H1 (cell line): ENCODE measurements at regions not wholly inside any gene's neighbourhood (a gene's known extent, or its start where the extent isn't known, plus 50 kb on each side); places are given as distances from the start of the nearest gene placed in this dataset.

Experiments used
- CTCF ChIA-PET: fragments of 300-600 bp; sonication (Branson Sonifier 250); formaldehyde crosslinking; loops from one replicate; lab custom pipeline; 2021; ENCODE audit not compliant: partially characterized antibody; lab: Charles Lee
- POLR2A ChIA-PET: fragments of 300-600 bp; sonication (Branson Sonifier 250); formaldehyde crosslinking; loops from one replicate; lab custom pipeline; 2021; ENCODE audit warnings: inconsistent platforms; ENCODE audit not compliant: partially characterized antibody; lab: Charles Lee
- DNase-seq, 2 experiments: peaks; one replicate each; pipeline versions ENCODE4 v3.0.0 to v3.0.0-alpha.2; 2010 to 2022; ENCODE audit warnings: low spot score in 2 of 2, low read depth in 1 of 2, mixed read lengths in 1 of 2
- FAIRE-seq: peaks from 2 replicates; lab custom pipeline; 2011; peaks lifted over from hg19 to GRCh38; lab: Jason Lieb, UNC
- H2AFZ ChIP-seq: 2 replicates; pipeline ENCODE4 v1.8.1; 2012; ENCODE audit warnings: low read length, inconsistent platforms
- H2AK5ac ChIP-seq: 2 replicates; pipeline ENCODE4 v1.6.1; 2013; ENCODE audit warnings: low read depth, low read length
- H2BK120ac ChIP-seq: replicated peaks from 2 replicates; pipeline ENCODE3; 2013; ENCODE audit warnings: low read depth, low read length, inconsistent platforms
- H2BK12ac ChIP-seq: 2 replicates; pipeline ENCODE4 v1.6.1; 2013; ENCODE audit warnings: low read depth, low read length
- H2BK15ac ChIP-seq: 2 replicates; pipeline ENCODE4 v1.6.1; 2013; ENCODE audit warnings: low read length
- H2BK20ac ChIP-seq: 2 replicates; pipeline ENCODE4 v1.6.1; 2013; ENCODE audit warnings: low read length
- H2BK5ac ChIP-seq: 2 replicates; pipeline ENCODE4 v1.6.1; 2013; ENCODE audit warnings: low read depth, low read length
- H3K14ac ChIP-seq: 2 replicates; pipeline ENCODE4 v1.6.1; 2013; ENCODE audit warnings: inconsistent platforms; ENCODE audit not compliant: insufficient read length
- H3K18ac ChIP-seq: 2 replicates; pipeline ENCODE4 v1.6.1; 2013; ENCODE audit warnings: low read length; ENCODE audit errors: extremely low read depth
- H3K23ac ChIP-seq: 2 replicates; pipeline ENCODE4 v1.6.1; 2013; ENCODE audit warnings: inconsistent platforms; ENCODE audit not compliant: insufficient read length
- H3K23me2 ChIP-seq: 2 replicates; pipeline ENCODE4 v1.6.1; 2013; ENCODE audit warnings: low read depth, low read length
- H3K27ac ChIP-seq: 2 replicates; pipeline ENCODE4 v1.6.1; 2011; ENCODE audit warnings: low read depth, low read length, inconsistent platforms
- H3K27me3 ChIP-seq, 4 experiments: replicated peaks in 1 of 4; 1 replicate in 1 of 4; 2 replicates in 3 of 4; pipeline versions ENCODE4 v1.6.1 to v1.8.1; 2011 to 2013; ENCODE audit warnings: low read length in 3 of 4, mild to moderate bottlenecking in 3 of 4, inconsistent platforms in 2 of 4, mixed read lengths in 2 of 4, moderate library complexity in 1 of 4; ENCODE audit not compliant: control insufficient read depth in 3 of 4, insufficient read depth in 3 of 4; ENCODE audit errors: extremely low read depth in 1 of 4
- H3K36me3 ChIP-seq, 4 experiments: 2 replicates each; pipeline versions ENCODE4 v1.6.1 to v1.8.1; 2011 to 2013; ENCODE audit warnings: mild to moderate bottlenecking in 4 of 4, low read length in 3 of 4, moderate library complexity in 2 of 4, control low read depth in 1 of 4, inconsistent platforms in 1 of 4; ENCODE audit not compliant: insufficient read depth in 4 of 4, control insufficient read depth in 2 of 4
- H3K4ac ChIP-seq: replicated peaks from 2 replicates; pipeline ENCODE3; 2013; ENCODE audit warnings: low read length, low read depth, mixed read lengths, inconsistent platforms; ENCODE audit not compliant: insufficient read length
- H3K4me1 ChIP-seq, 4 experiments: replicated peaks in 1 of 4; 1 replicate in 1 of 4; 2 replicates in 3 of 4; pipeline versions ENCODE4 v1.6.1 to v1.8.1; 2011 to 2013; ENCODE audit warnings: low read length in 3 of 4, inconsistent platforms in 2 of 4, mixed read lengths in 1 of 4; ENCODE audit not compliant: insufficient read depth in 4 of 4, control insufficient read depth in 3 of 4
- H3K4me2 ChIP-seq, 2 experiments: 2 replicates each; pipeline versions ENCODE4 v1.6.1 to v1.8.1; 2011 to 2013; ENCODE audit warnings: low read depth in 2 of 2, low read length in 2 of 2, control low read depth in 1 of 2, inconsistent platforms in 1 of 2, mild to moderate bottlenecking in 1 of 2; ENCODE audit not compliant: insufficient read depth in 1 of 2
- H3K4me3 ChIP-seq, 4 experiments: fragments of 200-600, 300-600 bp in 1 of 4; sonication (generic), shearing (Covaris generic), sonication (Bioruptor Twin) in 1 of 4; 2 replicates each; pipeline versions ENCODE4 v1.5.1 to v1.8.1; 2011 to 2016; ENCODE audit warnings: low read length in 4 of 4, low read depth in 3 of 4, control low read depth in 2 of 4, inconsistent platforms in 2 of 4, mild to moderate bottlenecking in 2 of 4, mixed read lengths in 1 of 4, moderate library complexity in 1 of 4; ENCODE audit not compliant: insufficient read depth in 2 of 4; ENCODE audit errors: extremely low read depth in 1 of 4
- H3K56ac ChIP-seq: replicated peaks from 2 replicates; pipeline ENCODE3; 2013; ENCODE audit warnings: low read depth, mild to moderate bottlenecking, mixed read lengths, low read length, inconsistent platforms; ENCODE audit not compliant: insufficient read length
- H3K79me1 ChIP-seq: 2 replicates; pipeline ENCODE4 v1.6.1; 2013; ENCODE audit warnings: low read depth, low read length, control low read depth
- H3K79me2 ChIP-seq, 2 experiments: 2 replicates each; pipeline versions ENCODE4 v1.6.1 to v1.8.1; 2012 to 2013; ENCODE audit warnings: low read length in 2 of 2, mild to moderate bottlenecking in 2 of 2, inconsistent platforms in 1 of 2; ENCODE audit not compliant: insufficient read depth in 2 of 2, control insufficient read depth in 1 of 2
- H3K9ac ChIP-seq, 4 experiments: replicated peaks in 1 of 4; 1 replicate in 1 of 4; 2 replicates in 3 of 4; pipeline versions ENCODE4 v1.6.1 to v1.8.1; 2011 to 2013; ENCODE audit warnings: low read depth in 3 of 4, low read length in 3 of 4, control low read depth in 2 of 4, mild to moderate bottlenecking in 2 of 4, moderate library complexity in 2 of 4, inconsistent platforms in 1 of 4; ENCODE audit errors: extremely low read depth in 1 of 4
- H3K9me3 ChIP-seq, 2 experiments: 2 replicates each; pipeline versions ENCODE4 v1.6.1 to v1.8.1; 2012 to 2013; ENCODE audit warnings: mild to moderate bottlenecking in 2 of 2, moderate library complexity in 2 of 2, control low read depth in 1 of 2, inconsistent platforms in 1 of 2, low read depth in 1 of 2, low read length in 1 of 2, mixed read lengths in 1 of 2; ENCODE audit not compliant: insufficient read depth in 2 of 2
- H4K20me1 ChIP-seq, 2 experiments: replicated peaks in 1 of 2; 2 replicates each; pipeline versions ENCODE3 to v1.8.1; 2011 to 2013; ENCODE audit warnings: inconsistent platforms in 2 of 2, low read length in 2 of 2, mild to moderate bottlenecking in 1 of 2; ENCODE audit not compliant: insufficient read depth in 2 of 2, control insufficient read depth in 1 of 2
- H4K5ac ChIP-seq: 2 replicates; pipeline ENCODE4 v1.6.1; 2013; ENCODE audit warnings: low read length, low read depth, mixed read lengths, inconsistent platforms; ENCODE audit not compliant: insufficient read length
- H4K8ac ChIP-seq: 2 replicates; pipeline ENCODE4 v1.8.0; 2013; ENCODE audit warnings: mild to moderate bottlenecking, moderate library complexity, low read length, inconsistent platforms; ENCODE audit not compliant: insufficient read depth; ENCODE audit errors: extremely low read depth
- H4K91ac ChIP-seq: replicated peaks from 2 replicates; pipeline ENCODE3; 2013; ENCODE audit warnings: low read length, mixed read lengths, inconsistent platforms; ENCODE audit not compliant: insufficient read length
- ATF2 ChIP-seq: IDR thresholded peaks from 2 replicates; pipeline ENCODE4 v1.6.1; 2012; ENCODE audit warnings: low read length, inconsistent platforms
- CBX5 ChIP-seq: fragments of 300-800, 300-1000 bp; sonication (generic); IDR thresholded peaks from 2 replicates; pipeline ENCODE4 v1.7.1; 2016; ENCODE audit warnings: antibody characterized with exemption, low read length, low read depth
- CBX8 ChIP-seq: fragments of 300-800, 300-1000 bp; sonication (generic); IDR thresholded peaks from 2 replicates; pipeline ENCODE4 v1.7.1; 2016; ENCODE audit warnings: low read depth, low read length, borderline replicate concordance
- CTBP2 ChIP-seq: IDR thresholded peaks from 2 replicates; pipeline ENCODE4 v1.7.0; 2011; ENCODE audit warnings: borderline replicate concordance, mild to moderate bottlenecking, moderate library complexity, mixed read lengths, low read length; ENCODE audit not compliant: insufficient read depth, insufficient read length
- EGR1 ChIP-seq: IDR thresholded peaks from 2 replicates; pipeline ENCODE4 v1.6.1; 2011; ENCODE audit warnings: low read depth, low read length, borderline replicate concordance
- KDM1A ChIP-seq: fragments of 200-600, 300-600 bp; sonication (generic); IDR thresholded peaks from 2 replicates; pipeline ENCODE4 v1.7.1; 2016; ENCODE audit warnings: mild to moderate bottlenecking, low read length, borderline replicate concordance
- KDM5A ChIP-seq: fragments of 200-600 bp; IDR thresholded peaks from 2 replicates; pipeline ENCODE4 v1.7.1; 2012; ENCODE audit warnings: mild to moderate bottlenecking, low read length, inconsistent platforms, mixed read lengths
- NANOG ChIP-seq: IDR thresholded peaks from 2 replicates; pipeline ENCODE4 v1.6.1; 2011; ENCODE audit warnings: low read length, low read depth, mild to moderate bottlenecking, inconsistent platforms; ENCODE audit not compliant: insufficient read depth, poor library complexity, severe bottlenecking
- POU5F1 ChIP-seq: IDR thresholded peaks from 2 replicates; pipeline ENCODE4 v1.6.1; 2011; ENCODE audit warnings: low read depth, mild to moderate bottlenecking, low read length, moderate library complexity
- RXRA ChIP-seq: IDR thresholded peaks from 2 replicates; pipeline ENCODE4 v1.6.1; 2011; ENCODE audit warnings: low read depth, mild to moderate bottlenecking, low read length, moderate library complexity; ENCODE audit not compliant: insufficient read depth
- SAP30 ChIP-seq: fragments of 300-600 bp; sonication (generic); IDR thresholded peaks from 2 replicates; pipeline ENCODE4 v1.7.1; 2012; ENCODE audit warnings: low read length, moderate library complexity, mild to moderate bottlenecking, inconsistent platforms; ENCODE audit not compliant: insufficient read depth, insufficient replicate concordance
- SIRT6 ChIP-seq: IDR thresholded peaks from one replicate; pipeline ENCODE4 v1.7.1; 2012; ENCODE audit warnings: low read length, inconsistent platforms
- SIX5 ChIP-seq: IDR thresholded peaks from 2 replicates; pipeline ENCODE4 v1.6.1; 2011; ENCODE audit warnings: mild to moderate bottlenecking, low read depth, low read length
- ZNF274 ChIP-seq: IDR thresholded peaks from 2 replicates; pipeline ENCODE4 v1.7.0; 2012; ENCODE audit warnings: low read length, borderline replicate concordance; ENCODE audit errors: extremely low read depth
- WGBS, 2 experiments: shearing (Covaris generic) in 1 of 2; methylation state at CpG; one replicate each; pipeline versions ENCODE4 v1.1.6 to v1.1.7; 2013 to 2015; ENCODE audit warnings: low lambda C conversion rate in 2 of 2, mixed read lengths in 2 of 2, inconsistent platforms in 1 of 2, low coverage in 1 of 2, missing lambda C conversion rate in 1 of 2; ENCODE audit not compliant: insufficient replicate concordance in 2 of 2, insufficient coverage in 1 of 2, insufficient read length in 1 of 2; ENCODE audit errors: extremely low coverage in 1 of 2, missing lambda C conversion rate in 1 of 2; 5-methylcytosine and 5-hydroxymethylcytosine counted together

- 91% methylated on average over 7 of the region's 7 CpGs; no CpG with 5 or more reads in 1 of the 2 experiments for WGBS, 2 experiments
- no peak for FAIRE-seq
These were observed 577.2 kb upstream of the SALL3 start for GRCh38 chr18:78402440-78402839.

More at GRCh38 chr18:78402440-78402839, 577.2 kb upstream of the SALL3 start:
- Histone ChIP-seq H3K23me2 (no peaks in the 10 kb centered on the region), H2BK12ac (no peak overlapping the region), H3K36me3 (no peaks in the 10 kb centered on the region), H4K91ac (no peak overlapping the region), H2BK20ac (no peak overlapping the region), H3K18ac (no peak overlapping the region), H2AK5ac (no peak overlapping the region), H3K79me1 (no peaks in the 10 kb centered on the region), H3K79me2 (no peaks in the 10 kb centered on the region), H3K4ac (no peak overlapping the region), H3K23ac (no peak overlapping the region), H4K5ac (no peak overlapping the region), H3K4me3 (no peak overlapping the region), H2AFZ (no peak overlapping the region), H3K9ac (no peak overlapping the region), H2BK120ac (no peak overlapping the region), H4K20me1 (no peaks in the 10 kb centered on the region), H3K4me2 (no peak overlapping the region), H3K56ac (no peak overlapping the region), H3K27me3 (no peaks in the 10 kb centered on the region), H2BK15ac (no peak overlapping the region), H3K14ac (no peak overlapping the region), H3K27ac (no peak overlapping the region), H3K9me3 (no peaks in the 10 kb centered on the region), H3K4me1 (no peaks in the 10 kb centered on the region), H2BK5ac (no peak overlapping the region), H4K8ac (no peak overlapping the region)
- no peak for DNase-seq
- POLR2A ChIA-PET: no interaction called here
- TF ChIP-seq CTBP2 (no peak), CBX5 (no peak), RXRA (no peak), KDM1A (no peak), ATF2 (no peak), SIRT6 (no peak), POU5F1 (no peak), KDM5A (no peak), NANOG (no peak), SIX5 (no peak), EGR1 (no peak), SAP30 (no peak), ZNF274 (no peak), CBX8 (no peak)
- CTCF ChIA-PET: no interaction called here
